H7 (cell line): ENCODE measurements at regions not wholly inside any gene's neighbourhood (a gene's known extent, or its start where the extent isn't known, plus 50 kb on each side); places are given as distances from the start of the nearest gene placed in this dataset.

ENCODE experiments used
- DNase-seq: peaks from one replicate; pipeline ENCODE4 v3.0.0; 2012
- H3K27me3 ChIP-seq: 2 replicates; pipeline ENCODE4 v1.6.0; 2011; ENCODE audit warnings: mild to moderate bottlenecking, low read length; ENCODE audit not compliant: control insufficient read depth, insufficient read depth
- H3K36me3 ChIP-seq: replicated peaks from 2 replicates; pipeline ENCODE4 v1.5.1; 2011; ENCODE audit warnings: low read length; ENCODE audit not compliant: control insufficient read depth, insufficient read depth
- H3K4me3 ChIP-seq: 2 replicates; pipeline ENCODE4 v1.5.1; 2011; ENCODE audit warnings: low read depth, mild to moderate bottlenecking, control low read depth, low read length, moderate library complexity; ENCODE audit not compliant: insufficient read depth

DNA sequence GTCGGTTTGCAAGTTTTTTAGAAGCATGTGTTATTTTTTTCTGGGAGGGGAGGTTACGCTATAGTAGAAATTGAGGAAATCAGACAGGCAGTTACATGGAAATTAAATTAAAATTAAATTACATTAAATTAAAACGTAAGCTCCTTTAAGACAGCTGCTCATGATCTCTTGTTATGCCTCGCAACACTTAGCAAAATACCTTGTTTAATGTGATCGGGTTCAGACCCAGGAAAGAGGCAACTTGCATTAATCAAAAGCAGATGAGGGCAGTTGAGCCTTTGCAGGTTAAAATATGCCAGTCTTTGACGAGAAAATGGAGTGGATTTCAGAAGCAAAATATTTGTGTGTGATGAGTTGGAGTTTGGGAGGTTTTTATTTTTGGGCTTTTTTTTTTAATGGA, 651.8 kb downstream of the INHBA start:
- H3K27me3 ChIP-seq = no peaks in the 10 kb centered on the region; the same call in 1 of the 2 replicates
- no peaks in the 10 kb centered on the region for H3K36me3 ChIP-seq
- no peak for DNase-seq
- no peak overlapping the region for H3K4me3 ChIP-seq

DNA sequence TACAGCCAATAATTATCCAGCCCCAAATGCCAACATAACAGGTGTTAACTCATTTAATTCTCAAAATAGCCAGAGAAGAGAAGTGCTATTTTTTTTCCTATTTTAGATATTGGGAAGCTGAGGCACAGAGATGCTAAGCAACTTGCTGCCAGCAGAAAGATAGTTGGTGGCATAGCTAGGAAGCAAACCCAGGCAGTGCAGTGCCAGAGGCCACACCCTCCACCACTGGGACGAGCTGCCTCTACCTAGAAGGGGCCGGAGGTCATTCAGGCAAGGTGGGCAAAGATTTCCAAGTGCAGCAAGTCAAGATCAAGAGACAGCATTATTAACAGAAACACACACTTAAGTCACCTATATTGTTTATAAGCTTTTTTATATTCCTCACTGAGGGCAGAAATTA, 654.1 kb downstream of the INHBA start:
- Histone ChIP-seq H3K4me3 (no peak overlapping the region), H3K36me3 (no peaks in the 10 kb centered on the region), H3K27me3 (no peaks in the 10 kb centered on the region)
- DNase-seq = no peak

DNA sequence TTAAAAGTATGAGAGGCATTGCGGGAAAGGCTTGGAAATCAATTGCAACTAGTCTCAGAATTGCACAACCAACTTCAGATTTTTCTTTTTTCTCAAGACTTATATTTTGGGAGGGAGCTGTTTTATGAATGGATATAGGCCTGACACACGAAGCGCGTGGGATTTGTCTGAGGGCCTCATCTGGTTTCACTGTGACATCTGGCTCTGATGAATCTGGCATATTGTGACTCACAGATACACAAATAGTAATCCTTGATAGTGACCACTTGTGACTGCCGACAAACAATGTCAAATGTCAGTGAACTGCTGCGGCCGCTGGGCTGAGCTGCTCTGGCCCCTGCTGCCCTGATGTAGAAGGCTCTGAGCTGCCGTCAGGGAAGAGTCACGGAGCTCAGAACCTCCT, 655.1 kb downstream of the INHBA start:
- H3K36me3 ChIP-seq = no peaks in the 10 kb centered on the region
- DNase-seq = no peak
- H3K27me3 ChIP-seq = no peaks in the 10 kb centered on the region
- no peak overlapping the region for H3K4me3 ChIP-seq

DNA sequence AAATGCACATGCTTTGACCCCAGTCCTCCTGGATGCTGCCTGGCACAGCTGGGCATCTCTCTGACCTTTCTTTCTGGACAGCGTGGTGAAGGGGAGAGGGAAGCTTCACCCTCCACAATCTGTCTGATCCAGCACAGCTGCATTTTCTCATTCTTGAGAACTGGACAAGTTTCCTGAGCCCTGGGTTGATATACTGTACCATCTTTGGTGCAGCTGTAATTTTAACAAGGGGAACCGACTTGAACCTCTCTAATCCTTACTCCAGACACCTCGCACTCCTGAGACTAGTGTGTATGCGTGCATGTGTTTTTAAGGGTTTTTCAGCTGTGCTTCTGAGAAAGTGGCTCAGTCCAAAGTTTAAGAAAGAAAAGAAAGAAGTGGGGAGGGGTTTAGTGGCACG, 655.7 kb downstream of the INHBA start:
- no peak for DNase-seq
- H3K36me3 ChIP-seq = no peaks in the 10 kb centered on the region
- no peaks in the 10 kb centered on the region for H3K27me3 ChIP-seq
- no peak overlapping the region for H3K4me3 ChIP-seq

DNA sequence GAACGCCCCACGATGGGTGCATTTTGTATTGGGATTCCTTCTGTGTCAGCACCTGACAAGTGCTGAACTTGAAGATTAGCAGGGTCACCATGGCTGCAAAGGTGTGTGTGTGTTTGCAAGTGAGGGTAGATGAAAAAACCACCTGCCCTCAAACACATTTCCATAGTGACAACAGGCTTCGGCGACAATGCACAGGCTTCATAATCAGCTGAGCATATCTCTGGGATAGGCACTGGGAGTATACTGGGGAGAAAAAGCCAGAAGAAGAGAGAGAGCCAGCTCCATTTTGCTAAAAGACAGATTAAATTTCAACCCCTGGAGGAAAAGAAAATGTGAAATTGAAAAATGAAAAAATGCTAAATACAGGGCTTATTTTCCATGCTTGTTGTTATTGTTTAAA, 656.1 kb downstream of the INHBA start:
- Histone ChIP-seq H3K27me3 (no peaks in the 10 kb centered on the region), H3K4me3 (no peak overlapping the region), H3K36me3 (no peaks in the 10 kb centered on the region)
- DNase-seq = no peak

DNA sequence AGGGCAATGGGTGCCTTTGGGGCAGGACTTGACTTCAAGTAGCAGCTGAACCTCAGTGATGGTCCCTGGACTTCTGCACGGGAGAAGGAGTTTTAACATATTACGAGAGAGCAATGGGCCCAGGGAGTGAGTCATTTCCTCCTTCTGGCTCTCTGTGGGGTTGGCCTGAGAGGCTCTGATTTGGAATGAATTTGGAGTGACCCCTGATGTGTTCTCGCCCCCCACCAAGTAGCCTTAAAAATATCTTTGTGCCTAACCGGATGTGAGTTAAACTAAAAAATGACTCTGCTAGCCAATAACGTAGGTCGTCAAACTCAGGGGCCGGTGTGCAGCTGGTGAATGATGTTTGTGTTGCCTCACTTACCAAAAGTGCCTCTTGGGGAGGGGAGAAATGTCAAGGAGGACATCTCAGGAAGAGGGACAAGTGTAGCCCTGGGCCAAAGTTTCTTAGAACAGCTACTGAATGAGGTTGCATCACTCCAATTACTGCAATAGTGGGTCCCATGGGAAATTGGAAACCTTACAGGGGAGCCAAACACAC, 656.6 kb downstream of the INHBA start:
- DNase-seq = no peak
- Histone ChIP-seq H3K4me3 (no peak overlapping the region), H3K27me3 (no peaks in the 10 kb centered on the region), H3K36me3 (no peaks in the 10 kb centered on the region)

DNA sequence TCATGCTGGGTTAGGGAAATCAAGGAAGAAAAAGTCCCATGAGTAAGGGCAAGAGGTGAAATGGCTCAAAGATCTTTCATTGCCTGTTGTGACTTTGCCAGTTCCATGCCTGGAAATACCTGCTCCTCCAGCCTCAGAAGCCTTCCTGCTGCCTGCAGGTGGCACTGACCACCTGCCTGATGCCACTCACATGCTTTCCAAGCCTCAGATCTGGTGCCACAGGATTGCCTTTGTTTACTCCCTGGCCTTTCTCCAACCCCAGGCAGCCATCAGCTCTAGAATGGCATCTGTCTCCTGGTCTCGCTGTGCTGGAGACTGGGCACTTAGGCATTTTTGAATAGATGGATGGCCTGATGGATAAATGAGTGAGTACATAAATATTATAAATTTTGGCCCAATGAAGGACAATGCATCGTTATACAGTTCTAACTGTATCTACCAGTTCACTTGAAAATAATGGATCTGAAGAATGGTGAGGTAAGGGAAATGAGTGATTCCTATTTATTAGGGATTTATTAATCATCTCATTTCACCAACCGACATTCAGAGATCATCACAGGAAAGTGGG, 657.2 kb downstream of the INHBA start:
- Histone ChIP-seq H3K27me3 (no peaks in the 10 kb centered on the region), H3K4me3 (no peak overlapping the region), H3K36me3 (no peaks in the 10 kb centered on the region)
- peak; percentile 23 for DNase-seq

DNA sequence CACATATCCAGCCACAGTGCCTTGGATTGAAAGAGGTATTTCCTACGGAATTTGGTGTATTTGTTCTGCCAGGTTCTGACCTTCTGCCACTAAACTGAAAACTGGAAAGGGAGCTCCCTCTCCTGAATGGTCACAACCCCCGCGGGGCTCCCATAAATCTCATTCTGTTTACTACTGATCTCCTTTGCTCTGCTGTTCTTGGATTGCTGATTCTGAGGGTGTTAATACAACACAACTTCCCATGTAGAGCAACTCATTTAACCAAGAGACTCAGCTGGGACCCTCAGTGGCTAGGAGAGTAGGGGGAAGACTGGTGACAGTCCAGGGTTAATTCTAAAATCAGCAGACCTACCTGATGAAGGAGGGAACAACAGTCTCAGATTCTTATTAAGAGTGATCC, 662.9 kb downstream of the INHBA start:
- no peaks in the 10 kb centered on the region for H3K36me3 ChIP-seq
- no peak for DNase-seq
- no peak overlapping the region for H3K4me3 ChIP-seq
- no peaks in the 10 kb centered on the region for H3K27me3 ChIP-seq

DNA sequence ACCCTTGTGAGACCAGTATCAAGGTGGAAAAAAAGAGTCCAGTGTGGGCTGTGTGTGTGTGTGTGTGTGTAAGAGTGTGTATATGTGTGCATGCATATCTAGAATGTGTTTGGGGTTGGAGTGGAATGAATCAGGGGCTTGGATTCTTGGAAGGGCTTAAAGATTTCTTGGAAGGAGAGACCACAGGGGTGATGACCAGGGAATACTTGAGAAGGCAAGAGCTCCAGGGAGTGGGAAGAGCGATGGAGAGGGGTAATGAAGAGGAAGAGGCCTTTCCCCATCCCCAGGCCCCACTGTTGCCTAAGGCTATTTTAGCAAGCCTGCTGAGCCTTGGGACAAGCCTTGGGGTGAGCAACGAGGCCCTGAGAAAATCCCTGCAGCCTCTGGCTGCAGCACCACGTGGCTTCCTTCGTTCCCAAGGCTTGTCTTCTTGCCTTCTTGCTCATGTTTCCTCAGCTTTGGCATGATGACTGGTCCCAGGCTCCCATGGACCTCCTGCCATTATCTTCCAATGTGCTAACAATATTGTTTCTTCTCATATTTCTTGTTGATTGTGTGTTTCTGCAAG, 663.4 kb downstream of the INHBA start:
- Histone ChIP-seq H3K4me3 (no peak overlapping the region), H3K36me3 (no peaks in the 10 kb centered on the region), H3K27me3 (no peaks in the 10 kb centered on the region)
- no peak for DNase-seq

DNA sequence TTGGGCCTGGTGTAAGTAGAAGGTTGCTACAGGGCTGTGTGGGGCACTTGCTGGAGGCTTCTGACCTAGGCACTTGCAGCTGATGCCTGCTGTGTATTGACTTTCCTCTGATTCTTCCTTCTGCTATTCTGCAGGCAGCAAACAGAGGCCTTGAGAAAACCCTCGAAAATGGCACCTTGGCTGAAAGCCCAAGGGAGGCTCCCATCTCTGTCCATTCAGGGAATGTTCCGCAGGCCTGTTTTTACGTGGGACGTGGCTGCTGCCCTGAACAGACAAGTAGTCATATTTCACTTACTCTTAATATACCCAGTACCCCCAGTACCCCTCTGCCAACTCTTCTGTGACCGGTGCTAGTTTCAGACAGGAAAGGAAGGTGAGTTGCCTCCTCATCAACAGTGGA, 664.7 kb downstream of the INHBA start:
- DNase-seq = no peak
- Histone ChIP-seq H3K36me3 (no peaks in the 10 kb centered on the region), H3K27me3 (no peaks in the 10 kb centered on the region), H3K4me3 (no peak overlapping the region)

DNA sequence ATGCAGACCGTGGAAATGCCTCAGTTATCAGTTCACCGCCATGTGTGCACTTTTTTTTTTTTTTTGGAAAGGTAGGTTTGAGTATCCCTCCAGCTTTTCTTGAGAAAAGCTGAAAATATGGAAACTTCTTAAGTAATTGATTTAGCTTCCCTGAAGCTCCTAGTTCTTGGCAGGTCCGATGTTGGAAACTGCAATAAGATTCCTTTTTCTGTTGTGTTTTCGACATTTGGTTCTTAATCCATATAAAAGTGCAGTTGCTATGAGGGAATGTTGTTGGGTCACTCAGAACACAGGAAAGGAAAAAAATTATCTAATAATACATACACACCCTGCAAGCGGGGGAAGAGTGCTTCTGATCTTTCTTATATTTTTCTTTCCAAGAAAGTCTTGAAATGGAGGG, 665.2 kb downstream of the INHBA start:
- DNase-seq = no peak
- H3K27me3 ChIP-seq = no peaks in the 10 kb centered on the region
- no peak overlapping the region for H3K4me3 ChIP-seq
- no peaks in the 10 kb centered on the region for H3K36me3 ChIP-seq

DNA sequence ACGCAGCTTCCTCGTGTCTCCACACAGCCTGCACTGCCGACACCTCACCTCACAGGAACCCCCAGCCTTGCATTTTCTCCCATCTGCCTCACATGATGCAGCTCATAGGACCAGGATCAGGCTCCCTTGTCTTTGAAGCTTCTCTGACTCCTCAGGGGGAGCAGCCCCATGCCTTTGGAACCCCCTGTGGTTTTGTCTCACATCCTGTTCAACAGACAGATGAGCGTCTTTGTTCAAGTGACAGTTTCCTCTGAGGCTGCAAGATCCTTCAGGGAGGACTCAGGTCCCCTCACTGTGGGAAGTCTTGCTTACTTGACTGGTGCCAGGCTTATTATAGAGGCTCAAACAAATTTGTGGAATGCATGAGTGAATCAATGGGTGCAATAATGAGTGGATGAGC, 667.1 kb downstream of the INHBA start:
- Histone ChIP-seq H3K36me3 (no peaks in the 10 kb centered on the region), H3K27me3 (no peaks in the 10 kb centered on the region), H3K4me3 (no peak overlapping the region)
- no peak for DNase-seq

DNA sequence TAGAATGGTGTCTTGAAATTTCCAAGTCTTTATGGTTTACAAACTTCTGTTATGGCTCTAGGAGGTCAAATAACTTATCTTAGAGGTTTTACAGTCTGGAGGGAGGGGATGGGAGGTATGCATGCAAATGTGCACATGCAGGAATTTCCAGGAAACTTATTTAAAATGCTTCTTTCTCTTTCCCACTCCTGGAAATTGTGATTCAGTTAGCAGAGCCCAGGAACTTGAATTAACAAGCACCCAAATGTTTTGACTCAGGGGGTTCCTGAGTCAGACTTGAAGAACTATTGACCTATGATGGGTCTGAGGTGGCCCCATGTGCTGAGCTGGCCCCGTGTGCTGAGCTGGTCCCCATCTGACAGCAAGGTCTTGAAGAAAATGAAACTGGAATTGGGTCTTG, 669.4 kb downstream of the INHBA start:
- H3K4me3 ChIP-seq = no peak overlapping the region
- no peaks in the 10 kb centered on the region for H3K36me3 ChIP-seq
- no peaks in the 10 kb centered on the region for H3K27me3 ChIP-seq
- no peak for DNase-seq

DNA sequence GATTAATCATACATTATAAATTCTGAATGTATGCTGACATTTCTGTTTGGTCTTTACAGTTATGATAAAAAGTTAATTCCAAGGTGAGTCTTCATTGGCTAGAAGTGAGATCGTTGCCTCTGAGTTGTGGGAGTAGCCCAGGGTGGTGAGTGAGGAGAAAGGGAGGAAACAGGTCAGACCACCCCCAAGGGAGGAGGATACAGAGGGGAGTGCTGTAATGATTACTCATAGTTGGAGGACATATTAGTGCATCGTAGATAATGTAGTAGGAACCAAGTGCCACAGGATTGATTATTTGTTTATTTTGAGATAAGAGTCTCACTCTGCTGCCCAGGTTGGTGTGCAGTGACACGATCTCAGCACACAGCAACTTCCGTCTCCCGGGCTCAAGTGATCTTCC, 672.2 kb downstream of the INHBA start:
- H3K4me3 ChIP-seq = no peak overlapping the region
- no peaks in the 10 kb centered on the region for H3K36me3 ChIP-seq
- DNase-seq = no peak
- H3K27me3 ChIP-seq = no peaks in the 10 kb centered on the region

DNA sequence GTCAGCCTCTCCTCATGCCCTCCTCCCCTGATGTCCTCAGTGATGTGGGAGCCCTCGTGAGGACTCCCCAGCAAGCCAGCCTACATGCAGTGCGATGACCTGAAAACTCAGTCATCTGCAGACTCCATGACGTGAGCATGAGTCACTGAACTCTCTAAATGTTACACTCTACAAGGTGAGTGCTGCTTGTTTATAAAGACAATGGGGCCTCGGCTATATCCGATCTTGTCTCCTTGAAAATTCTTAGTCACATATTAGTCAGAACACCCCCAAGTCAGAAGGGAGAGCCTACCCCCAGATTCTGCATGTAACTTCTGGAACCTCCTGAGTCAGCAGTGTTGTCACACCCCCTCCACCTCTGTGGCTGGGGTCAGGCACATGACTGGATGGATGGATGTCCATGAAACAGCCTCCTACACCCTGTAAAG, 673.8 kb downstream of the INHBA start:
- Histone ChIP-seq H3K36me3 (no peaks in the 10 kb centered on the region), H3K27me3 (no peaks in the 10 kb centered on the region), H3K4me3 (no peak overlapping the region)
- DNase-seq = no peak

DNA sequence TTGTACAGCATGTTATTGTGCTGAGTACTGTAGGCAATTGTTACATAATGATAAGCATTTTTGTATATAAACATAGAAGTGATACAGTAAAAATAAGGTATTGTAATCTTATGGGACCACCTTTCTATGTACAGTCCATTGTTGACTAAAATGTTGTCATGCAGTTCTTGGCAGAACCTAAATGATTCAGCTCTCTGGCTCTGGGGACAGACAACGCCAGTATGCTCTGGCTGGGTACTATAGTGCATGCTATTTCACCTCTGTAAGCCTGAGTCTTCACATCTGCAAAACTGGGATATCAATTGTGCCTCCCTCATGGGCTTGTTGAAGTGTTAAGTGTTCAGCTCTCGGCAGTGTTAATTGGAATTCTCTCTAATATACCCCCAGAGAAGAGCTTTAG, 674.3 kb downstream of the INHBA start:
- no peak for DNase-seq

More for the DNA sequence above, 674.3 kb downstream of the INHBA start:
- no peaks in the 10 kb centered on the region for H3K36me3 ChIP-seq
- no peaks in the 10 kb centered on the region for H3K27me3 ChIP-seq
- H3K4me3 ChIP-seq = no peak overlapping the region
